Stimulated activated CD4-positive, alpha-beta T cell treated with anti-CD3 and anti-CD28 coated beads, Interleukin-4, amount 100 ng/mL, for 48 hours (primary cell): ENCODE measurements at regions not wholly inside any gene's neighbourhood (a gene's known extent, or its start where the extent isn't known, plus 50 kb on each side); places are given as distances from the start of the nearest gene placed in this dataset.
"Not testable (repeated sequence)": the region's sequence is repeated elsewhere in the genome, so short reads cannot be mapped to it uniquely, and the experiment has no call there.

Experiments used
- DNase-seq, 2 donors: peaks; one replicate each; pipeline ENCODE4 v3.0.0-alpha.2; 2020; ENCODE audit warnings: low read depth in 2 of 2

GRCh38 chr17:71615820-71616219, 505.0 kb upstream of the SOX9 start:
- no peak for DNase-seq

GRCh38 chr17:71617767-71618166, 503.1 kb upstream of the SOX9 start:
- DNase-seq: not testable (repeated sequence)

GRCh38 chr17:71625330-71625729, 495.5 kb upstream of the SOX9 start:
- no peak for DNase-seq

- DNase-seq: no peak
These were observed 492.5 kb upstream of the SOX9 start for GRCh38 chr17:71628306-71628705.

- DNase-seq: no peak
These were observed 489.3 kb upstream of the SOX9 start for GRCh38 chr17:71631483-71631882.

GRCh38 chr17:71632328-71632727, 488.5 kb upstream of the SOX9 start:
- DNase-seq: no peak

GRCh38 chr17:71633391-71633849, 487.4 kb upstream of the SOX9 start:
- no peak for DNase-seq

- no peak for DNase-seq
These were observed 486.4 kb upstream of the SOX9 start for GRCh38 chr17:71634376-71634775.

- no peak for DNase-seq
These were observed 485.6 kb upstream of the SOX9 start for GRCh38 chr17:71635187-71635586.

GRCh38 chr17:71636644-71637043, 484.2 kb upstream of the SOX9 start:
- DNase-seq: no peak

- no peak for DNase-seq
These were observed 482.2 kb upstream of the SOX9 start for GRCh38 chr17:71638668-71639067.

GRCh38 chr17:71639865-71640264, 481.0 kb upstream of the SOX9 start:
- DNase-seq: no peak

GRCh38 chr17:71646890-71647289, 473.9 kb upstream of the SOX9 start:
- DNase-seq: not testable (repeated sequence)

GRCh38 chr17:71648342-71648741, 472.5 kb upstream of the SOX9 start:
- not testable (repeated sequence) for DNase-seq

GRCh38 chr17:71649941-71650350, 470.9 kb upstream of the SOX9 start:
- DNase-seq: no peak

GRCh38 chr17:71655542-71655941, 465.3 kb upstream of the SOX9 start:
- no peak for DNase-seq

GRCh38 chr17:71656964-71657858, 463.6 kb upstream of the SOX9 start:
- no peak for DNase-seq

GRCh38 chr17:71658996-71659395, 461.8 kb upstream of the SOX9 start:
- no peak for DNase-seq

- DNase-seq: no peak
These were observed 456.0 kb upstream of the SOX9 start for GRCh38 chr17:71664861-71665260.

- DNase-seq: no peak
These were observed 454.8 kb upstream of the SOX9 start for GRCh38 chr17:71666047-71666446.

GRCh38 chr17:71667661-71668060, 453.2 kb upstream of the SOX9 start:
- DNase-seq: no peak

- DNase-seq: no peak
These were observed 452.0 kb upstream of the SOX9 start for GRCh38 chr17:71668807-71669206.

GRCh38 chr17:71677439-71677838, 443.4 kb upstream of the SOX9 start:
- no peak for DNase-seq

- no peak for DNase-seq
These were observed 441.0 kb upstream of the SOX9 start for GRCh38 chr17:71679832-71680231.
